Activated naive CD4-positive, alpha-beta T cell (primary cell): ENCODE measurements at regions not wholly inside any gene's neighbourhood (a gene's known extent, or its start where the extent isn't known, plus 50 kb on each side); places are given as distances from the start of the nearest gene placed in this dataset.

ENCODE experiments used
- DNase-seq, 4 experiments: peaks; one replicate each; lab custom pipeline; 2025; lab: John Stamatoyannopoulos, UW

GRCh38 chr2:221161186-221161585 lies 410.9 kb downstream of the EPHA4 start:
- no peak for DNase-seq

- no peak for DNase-seq
These were observed 405.8 kb downstream of the EPHA4 start for GRCh38 chr2:221166292-221166691.

GRCh38 chr2:221167561-221167960 lies 404.5 kb downstream of the EPHA4 start:
- no peak for DNase-seq

GRCh38 chr2:221169724-221170123 lies 402.4 kb downstream of the EPHA4 start:
- no peak for DNase-seq

- DNase-seq = no peak
These were observed 401.6 kb downstream of the EPHA4 start for GRCh38 chr2:221170548-221170947.

- DNase-seq = no peak
These were observed 395.4 kb downstream of the EPHA4 start for GRCh38 chr2:221176667-221177066.

- DNase-seq = no peak
These were observed 394.0 kb downstream of the EPHA4 start for GRCh38 chr2:221178139-221178538.

GRCh38 chr2:221186873-221187272 lies 385.2 kb downstream of the EPHA4 start:
- DNase-seq = no peak

- no peak for DNase-seq
These were observed 382.6 kb downstream of the EPHA4 start for GRCh38 chr2:221189431-221190067.

- DNase-seq = no peak
These were observed 376.3 kb downstream of the EPHA4 start for GRCh38 chr2:221195829-221196228.

- DNase-seq = no peak
These were observed 374.8 kb downstream of the EPHA4 start for GRCh38 chr2:221197225-221197856.

- no peak for DNase-seq
These were observed 373.8 kb downstream of the EPHA4 start for GRCh38 chr2:221198309-221198708.

- DNase-seq = no peak
These were observed 371.8 kb downstream of the EPHA4 start for GRCh38 chr2:221200184-221200839.

GRCh38 chr2:221202431-221202830 lies 369.7 kb downstream of the EPHA4 start:
- DNase-seq = no peak

GRCh38 chr2:221203125-221203524 lies 369.0 kb downstream of the EPHA4 start:
- no peak for DNase-seq

GRCh38 chr2:221203856-221204255 lies 368.2 kb downstream of the EPHA4 start:
- no peak for DNase-seq

GRCh38 chr2:221204699-221205098 lies 367.4 kb downstream of the EPHA4 start:
- no peak for DNase-seq

GRCh38 chr2:221205103-221205673 lies 366.9 kb downstream of the EPHA4 start:
- DNase-seq = no peak

- no peak for DNase-seq
These were observed 361.4 kb downstream of the EPHA4 start for GRCh38 chr2:221210686-221211085.

GRCh38 chr2:221211653-221212052 lies 360.5 kb downstream of the EPHA4 start:
- no peak for DNase-seq

GRCh38 chr2:221212105-221212504 lies 360.0 kb downstream of the EPHA4 start:
- DNase-seq = no peak

GRCh38 chr2:221215487-221215886 lies 356.6 kb downstream of the EPHA4 start:
- DNase-seq = no peak

GRCh38 chr2:221216636-221217035 lies 355.5 kb downstream of the EPHA4 start:
- no peak for DNase-seq
